ENCODE measurements at regions not wholly inside any gene's neighbourhood (a gene's known extent, or its start where the extent isn't known, plus 50 kb on each side); places are given as distances from the start of the nearest gene placed in this dataset.
A peak's percentile ranks its signal among the peaks of the same experiment; 100 is the strongest.

GRCh38 chr10:10854725-10855124 lies 162.9 kb upstream of the CELF2 start:
- no peak for ATAC-seq (replicated peaks in 1 of 2)
- Mint-ChIP-seq H3K27me3 (ENCODE audit: low read depth) (peaks cover 17% of the 10 kb centered on the region), H3K27ac (no peak overlapping the region), H3K4me1 (ENCODE audit: low read depth) (no peaks in the 10 kb centered on the region), H3K36me3 (ENCODE audit: insufficient read depth in 2 of 2) (no peaks in the 10 kb centered on the region), H3K9me3 (no peaks in the 10 kb centered on the region), H3K4me3 (no peak overlapping the region)
- no peak for DNase-seq

GRCh38 chr10:10855151-10855581 lies 162.5 kb upstream of the CELF2 start:
- H3K36me3 Mint-ChIP-seq (ENCODE audit: insufficient read depth in 2 of 2): no peaks in the 10 kb centered on the region
- no peak overlapping the region for H3K27ac Mint-ChIP-seq
- DNase-seq (no peak), ATAC-seq (replicated peaks in 1 of 2) (no peak)
- H3K4me1 Mint-ChIP-seq (ENCODE audit: low read depth): no peaks in the 10 kb centered on the region
- H3K4me3 Mint-ChIP-seq: no peak overlapping the region
- H3K27me3 Mint-ChIP-seq (ENCODE audit: low read depth): peaks cover 17% of the 10 kb centered on the region
- no peaks in the 10 kb centered on the region for H3K9me3 Mint-ChIP-seq

GRCh38 chr10:10860455-10860976 lies 157.2 kb upstream of the CELF2 start:
- Mint-ChIP-seq H3K27me3 (ENCODE audit: low read depth) (peaks cover 6% of the 10 kb centered on the region), H3K27ac (no peak overlapping the region), H3K4me3 (no peak overlapping the region), H3K4me1 (ENCODE audit: low read depth) (no peaks in the 10 kb centered on the region), H3K9me3 (no peaks in the 10 kb centered on the region), H3K36me3 (ENCODE audit: insufficient read depth in 2 of 2) (no peaks in the 10 kb centered on the region)
- DNase-seq: no peak
- no peak for ATAC-seq (replicated peaks in 1 of 2)

- H3K4me3 Mint-ChIP-seq: no peak overlapping the region
- no peak overlapping the region for H3K27ac Mint-ChIP-seq
- H3K4me1 Mint-ChIP-seq (ENCODE audit: low read depth): no peaks in the 10 kb centered on the region
- H3K36me3 Mint-ChIP-seq (ENCODE audit: insufficient read depth in 2 of 2): no peaks in the 10 kb centered on the region
- ATAC-seq (replicated peaks in 1 of 2) (no peak), DNase-seq (no peak)
- peaks cover 1 to 2% of the 10 kb centered on the region in 2 donors for H3K9me3 Mint-ChIP-seq
- H3K27me3 Mint-ChIP-seq (ENCODE audit: low read depth): no peaks in the 10 kb centered on the region
These were observed 152.4 kb upstream of the CELF2 start for GRCh38 chr10:10865303-10865702.

GRCh38 chr10:10865913-10866312 lies 151.8 kb upstream of the CELF2 start:
- no peaks in the 10 kb centered on the region for H3K4me1 Mint-ChIP-seq (ENCODE audit: low read depth)
- H3K27ac Mint-ChIP-seq: no peak overlapping the region
- DNase-seq (no peak), ATAC-seq (replicated peaks in 1 of 2) (no peak)
- H3K9me3 Mint-ChIP-seq: peaks cover 1 to 2% of the 10 kb centered on the region in 2 donors
- no peak overlapping the region for H3K4me3 Mint-ChIP-seq
- H3K36me3 Mint-ChIP-seq (ENCODE audit: insufficient read depth in 2 of 2): no peaks in the 10 kb centered on the region
- peaks cover 4% of the 10 kb centered on the region for H3K27me3 Mint-ChIP-seq (ENCODE audit: low read depth)

- Mint-ChIP-seq H3K9me3 (peaks cover 1 to 2% of the 10 kb centered on the region in 2 donors), H3K4me3 (no peak overlapping the region), H3K27me3 (ENCODE audit: low read depth) (peaks cover 35% of the 10 kb centered on the region), H3K4me1 (ENCODE audit: low read depth) (no peaks in the 10 kb centered on the region), H3K36me3 (ENCODE audit: insufficient read depth in 2 of 2) (no peaks in the 10 kb centered on the region), H3K27ac (no peak overlapping the region)
- ATAC-seq (replicated peaks in 1 of 2) (peak; percentile 49 to 69), DNase-seq (peak; percentile 1 to 3)
These were observed 148.1 kb upstream of the CELF2 start for GRCh38 chr10:10869592-10869991.

GRCh38 chr10:10870523-10871241 lies 147.0 kb upstream of the CELF2 start:
- Mint-ChIP-seq H3K4me3 (no peak overlapping the region), H3K36me3 (ENCODE audit: insufficient read depth in 2 of 2) (no peaks in the 10 kb centered on the region), H3K27me3 (ENCODE audit: low read depth) (peaks cover 35% of the 10 kb centered on the region), H3K9me3 (peaks cover 1 to 2% of the 10 kb centered on the region in 2 donors), H3K27ac (no peak overlapping the region), H3K4me1 (ENCODE audit: low read depth) (no peaks in the 10 kb centered on the region)
- ATAC-seq (replicated peaks in 1 of 2): no peak
- no peak for DNase-seq

- peaks cover 1 to 2% of the 10 kb centered on the region in 2 donors for H3K9me3 Mint-ChIP-seq
- H3K4me1 Mint-ChIP-seq (ENCODE audit: low read depth): no peaks in the 10 kb centered on the region
- H3K27ac Mint-ChIP-seq: no peak overlapping the region
- no peak for ATAC-seq (replicated peaks in 1 of 2)
- no peak overlapping the region for H3K4me3 Mint-ChIP-seq
- peaks cover 35% of the 10 kb centered on the region for H3K27me3 Mint-ChIP-seq (ENCODE audit: low read depth)
- H3K36me3 Mint-ChIP-seq (ENCODE audit: insufficient read depth in 2 of 2): no peaks in the 10 kb centered on the region
- DNase-seq: no peak
These were observed 146.3 kb upstream of the CELF2 start for GRCh38 chr10:10871352-10871751.

GRCh38 chr10:10872035-10872673 lies 145.5 kb upstream of the CELF2 start:
- peaks cover 41% of the 10 kb centered on the region for H3K27me3 Mint-ChIP-seq (ENCODE audit: low read depth)
- no peak for DNase-seq
- no peaks in the 10 kb centered on the region for H3K4me1 Mint-ChIP-seq (ENCODE audit: low read depth)
- no peak overlapping the region for H3K27ac Mint-ChIP-seq
- no peak for ATAC-seq (replicated peaks in 1 of 2)
- no peaks in the 10 kb centered on the region for H3K36me3 Mint-ChIP-seq (ENCODE audit: insufficient read depth in 2 of 2)
- H3K4me3 Mint-ChIP-seq: no peak overlapping the region
- peaks cover 1 to 2% of the 10 kb centered on the region in 2 donors for H3K9me3 Mint-ChIP-seq

GRCh38 chr10:10872764-10873163 lies 144.9 kb upstream of the CELF2 start:
- H3K9me3 Mint-ChIP-seq: peaks cover 1 to 2% of the 10 kb centered on the region in 2 donors
- ATAC-seq (replicated peaks in 1 of 2): no peak
- DNase-seq: no peak
- H3K36me3 Mint-ChIP-seq (ENCODE audit: insufficient read depth in 2 of 2): no peaks in the 10 kb centered on the region
- peaks cover 42% of the 10 kb centered on the region for H3K27me3 Mint-ChIP-seq (ENCODE audit: low read depth)
- H3K4me1 Mint-ChIP-seq (ENCODE audit: low read depth): no peaks in the 10 kb centered on the region
- H3K27ac Mint-ChIP-seq: no peak overlapping the region
- no peak overlapping the region for H3K4me3 Mint-ChIP-seq

- H3K4me1 Mint-ChIP-seq (ENCODE audit: low read depth): no peaks in the 10 kb centered on the region
- peaks cover 1 to 2% of the 10 kb centered on the region in 2 donors for H3K9me3 Mint-ChIP-seq
- no peak overlapping the region for H3K27ac Mint-ChIP-seq
These were observed 144.4 kb upstream of the CELF2 start for GRCh38 chr10:10873289-10873688.

GRCh38 chr10:10873915-10874314 lies 143.8 kb upstream of the CELF2 start:
- Mint-ChIP-seq H3K4me3 (no peak overlapping the region), H3K27ac (no peak overlapping the region), H3K9me3 (peaks cover 1 to 2% of the 10 kb centered on the region in 2 donors), H3K4me1 (ENCODE audit: low read depth) (no peaks in the 10 kb centered on the region), H3K27me3 (ENCODE audit: low read depth) (peaks cover 42% of the 10 kb centered on the region), H3K36me3 (ENCODE audit: insufficient read depth in 2 of 2) (no peaks in the 10 kb centered on the region)
- DNase-seq (no peak), ATAC-seq (replicated peaks in 1 of 2) (no peak)

More at GRCh38 chr10:10873289-10873688, 144.4 kb upstream of the CELF2 start:
- no peak for ATAC-seq (replicated peaks in 1 of 2)
- H3K36me3 Mint-ChIP-seq (ENCODE audit: insufficient read depth in 2 of 2): no peaks in the 10 kb centered on the region
- no peak for DNase-seq
- peaks cover 42% of the 10 kb centered on the region for H3K27me3 Mint-ChIP-seq (ENCODE audit: low read depth)
- H3K4me3 Mint-ChIP-seq: no peak overlapping the region

- Mint-ChIP-seq H3K27me3 (ENCODE audit: low read depth) (peaks cover 28% of the 10 kb centered on the region), H3K4me1 (ENCODE audit: low read depth) (peaks cover 6% of the 10 kb centered on the region), H3K36me3 (ENCODE audit: insufficient read depth in 2 of 2) (no peaks in the 10 kb centered on the region), H3K4me3 (no peak overlapping the region), H3K9me3 (peaks cover 2% of the 10 kb centered on the region in 2 donors), H3K27ac (no peak overlapping the region)
- DNase-seq: no peak
- ATAC-seq (replicated peaks in 1 of 2): no peak
These were observed 138.7 kb upstream of the CELF2 start for GRCh38 chr10:10878963-10879362.

Measured in activated T-cell treated with anti-CD3 and anti-CD28 coated beads, Interleukin-2, amount 50 U/mL, for 72 hours (primary cell).